HG03025 (cell line): ENCODE measurements at regions not wholly inside any gene's neighbourhood (a gene's known extent, or its start where the extent isn't known, plus 50 kb on each side); places are given as distances from the start of the nearest gene placed in this dataset.

Experiments
- ATAC-seq: cut with Tn5 transposase; IDR thresholded peaks from one replicate; pipeline ENCODE4 v1.9.1; 2021; ENCODE audit warnings: mild to moderate bottlenecking, moderate library complexity; ENCODE audit not compliant: unreplicated experiment, low FRiP score

DNA sequence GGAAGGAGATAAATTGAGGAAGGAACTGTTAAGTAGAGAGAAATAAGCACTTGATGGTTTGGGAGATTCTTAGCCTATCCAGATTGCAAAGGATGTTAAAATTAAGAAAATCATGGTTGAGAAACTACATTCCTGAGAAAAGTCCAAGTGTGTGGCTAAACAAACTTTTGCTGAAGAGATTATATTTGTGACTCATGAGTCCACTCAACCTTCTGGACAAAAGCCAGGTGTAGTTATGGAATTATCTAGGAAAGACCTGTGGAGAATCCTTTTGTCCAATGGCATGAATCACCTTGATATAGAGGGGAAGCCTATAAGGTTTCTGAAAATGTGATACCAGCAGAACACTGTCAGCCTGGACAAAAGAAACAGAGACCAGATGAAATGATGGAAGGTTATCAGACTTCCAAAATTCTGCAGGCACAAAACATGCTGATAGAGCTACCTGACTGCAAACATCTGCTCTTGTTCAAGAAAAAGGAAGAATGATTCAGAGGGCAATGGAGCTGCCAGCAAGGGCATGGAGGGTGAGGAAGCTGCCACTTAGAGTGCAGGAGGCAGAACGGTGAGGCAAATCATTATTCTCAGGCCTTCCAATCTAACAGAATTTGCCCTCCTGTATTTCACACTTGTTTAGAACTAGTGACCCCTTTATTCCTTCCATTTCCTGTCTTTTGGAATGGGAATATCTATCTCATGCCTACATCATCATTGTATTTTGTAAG is 300.6 kb upstream of the PRMT6 start:
- ATAC-seq = no peak

DNA sequence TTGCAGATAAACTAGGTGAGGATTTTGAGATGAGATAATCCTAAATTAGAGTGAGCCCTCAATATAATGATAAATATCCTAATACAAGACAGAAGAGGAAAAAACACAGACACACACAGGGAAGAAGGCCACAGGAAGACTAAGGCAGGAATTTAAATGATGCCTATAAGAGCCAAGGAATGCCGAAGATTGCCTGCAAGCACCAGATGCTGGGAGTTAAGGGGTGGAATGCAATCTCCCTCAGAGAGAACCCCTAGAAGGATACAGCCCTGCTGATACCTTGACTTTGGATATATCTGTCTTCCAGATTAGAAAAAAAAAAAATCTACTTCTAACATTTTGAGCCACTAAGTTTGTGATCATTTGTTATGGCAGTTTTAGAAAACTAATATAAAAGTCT is 299.7 kb upstream of the PRMT6 start:
- no peak for ATAC-seq

DNA sequence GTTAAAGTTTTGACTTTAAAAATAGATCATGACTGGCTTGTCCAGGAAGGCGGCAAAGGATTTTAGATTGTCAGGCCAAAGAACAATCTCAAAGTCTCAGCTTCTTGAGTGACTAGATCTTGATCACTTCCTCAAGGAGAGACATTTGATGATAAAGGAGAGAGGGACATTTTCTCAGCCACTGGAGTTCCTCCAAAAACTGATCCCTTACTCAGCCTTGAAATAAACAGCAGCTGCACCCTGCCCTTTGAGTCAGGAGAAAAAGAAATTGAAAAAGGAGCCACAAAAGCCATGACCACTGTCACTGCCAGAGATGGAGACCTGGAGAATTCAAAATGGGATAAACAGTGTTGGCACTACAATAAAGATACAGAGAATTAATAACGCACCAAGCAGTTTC is 288.4 kb upstream of the PRMT6 start:
- ATAC-seq = no peak

DNA sequence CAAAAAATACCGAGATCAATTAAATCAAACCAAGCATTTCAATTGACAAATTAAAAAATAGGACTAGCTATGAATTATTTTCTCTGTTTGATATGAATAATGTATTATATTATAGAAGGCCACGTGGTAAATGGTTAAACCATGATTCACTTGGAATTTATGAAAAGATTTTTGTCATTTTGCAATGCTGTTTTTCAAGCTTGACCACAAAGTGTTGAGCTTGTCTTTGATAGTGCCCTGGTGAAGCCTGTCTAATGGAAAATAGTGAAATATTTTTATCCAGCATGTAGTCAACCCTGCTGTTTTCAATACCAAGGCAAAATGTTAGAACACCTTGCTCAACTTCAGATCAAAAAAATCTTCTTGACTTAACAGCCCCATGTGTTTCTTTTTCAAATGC is 288.0 kb upstream of the PRMT6 start:
- ATAC-seq = no peak

DNA sequence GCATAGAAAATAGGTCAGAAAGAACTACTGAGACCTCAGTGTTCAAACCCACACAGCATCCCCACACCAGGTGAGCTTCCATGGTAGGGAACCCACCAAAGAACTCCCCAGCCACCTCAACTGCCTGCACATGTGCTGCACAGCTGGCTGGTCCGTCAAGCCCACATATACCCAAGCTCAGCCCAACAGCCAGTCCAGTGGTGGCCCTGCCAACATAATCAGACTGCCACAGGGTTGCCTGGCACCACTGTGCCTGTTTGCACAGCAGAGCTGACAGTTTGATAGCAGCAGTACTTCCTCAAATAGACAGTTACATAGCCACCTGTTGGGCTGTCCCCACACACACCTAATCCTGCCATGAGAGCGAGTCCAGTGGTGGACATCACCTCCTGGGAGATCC is 283.3 kb upstream of the PRMT6 start:
- ATAC-seq = no peak

DNA sequence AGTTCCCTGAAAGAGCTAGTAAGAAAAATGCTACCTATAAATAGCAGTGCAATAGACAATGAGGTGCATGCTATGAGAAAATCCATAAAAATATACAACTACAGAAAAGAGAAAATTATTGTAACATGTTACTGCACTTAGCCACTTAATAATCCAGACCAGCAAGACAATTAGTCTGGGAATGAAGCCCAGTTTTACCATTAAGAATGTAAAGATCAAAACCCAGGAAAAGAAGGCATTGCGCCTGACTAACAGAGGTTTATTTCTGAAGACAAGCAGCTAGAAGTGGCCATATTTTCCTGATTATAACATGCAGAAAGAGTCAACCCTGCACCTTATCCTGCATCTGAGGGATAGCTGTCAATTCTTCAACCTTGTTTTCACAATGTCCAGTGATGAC is 276.4 kb upstream of the PRMT6 start:
- no peak for ATAC-seq

DNA sequence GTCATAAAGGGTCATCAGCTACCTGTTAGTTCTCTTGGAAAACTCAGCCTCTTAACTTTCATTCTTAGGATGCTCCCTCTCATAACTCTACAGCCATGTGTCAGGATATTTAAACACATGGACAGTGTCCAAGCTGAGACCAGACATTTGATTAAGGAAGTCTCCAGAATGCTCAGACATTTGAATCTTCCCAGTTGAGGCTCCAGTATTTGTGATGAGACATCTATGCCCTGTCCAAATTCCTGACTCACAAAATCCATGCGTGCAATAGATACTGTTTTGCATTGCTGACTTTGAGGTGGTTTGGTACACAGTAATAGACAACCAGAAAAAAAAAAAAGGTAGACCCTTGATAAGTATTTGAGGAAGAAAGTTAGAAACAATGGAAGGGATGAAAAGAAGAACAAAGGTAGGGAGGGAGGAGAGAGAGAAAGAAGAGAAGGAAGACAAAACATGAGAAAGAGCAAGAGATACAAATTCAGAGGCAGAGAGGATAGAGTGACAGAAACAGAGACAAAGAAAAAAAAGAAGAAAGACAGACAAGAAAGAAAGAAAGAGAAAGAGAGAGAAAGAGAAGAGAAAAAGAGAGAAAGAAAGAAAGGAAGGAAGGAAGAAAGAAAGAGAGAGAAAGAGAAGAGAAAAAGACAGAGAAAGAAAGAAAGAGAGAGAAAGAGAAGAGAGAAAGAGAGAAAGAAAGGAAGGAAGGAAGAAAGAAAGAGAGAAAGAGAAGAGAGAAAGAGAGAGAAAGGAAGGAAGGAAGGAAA is 275.5 kb upstream of the PRMT6 start:
- no peak for ATAC-seq

DNA sequence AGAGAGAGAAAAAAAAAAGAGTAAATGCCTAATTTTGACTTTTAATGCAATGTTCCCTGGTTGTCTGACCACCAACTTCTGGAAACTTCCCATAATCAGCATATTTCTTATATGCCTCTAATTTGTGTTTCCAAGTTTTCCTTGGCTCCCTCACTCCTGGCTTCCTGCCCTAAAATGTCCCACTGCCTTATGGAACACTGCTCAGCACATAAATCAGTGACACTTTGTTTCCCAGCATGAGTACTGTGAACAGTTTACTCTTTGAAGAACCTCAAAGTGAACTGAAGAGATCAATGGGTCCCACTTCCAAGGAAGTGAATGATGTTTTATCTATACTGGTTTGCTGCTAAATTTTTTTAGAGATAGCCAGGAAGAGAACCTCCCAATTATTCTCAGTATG is 271.3 kb upstream of the PRMT6 start:
- no peak for ATAC-seq

DNA sequence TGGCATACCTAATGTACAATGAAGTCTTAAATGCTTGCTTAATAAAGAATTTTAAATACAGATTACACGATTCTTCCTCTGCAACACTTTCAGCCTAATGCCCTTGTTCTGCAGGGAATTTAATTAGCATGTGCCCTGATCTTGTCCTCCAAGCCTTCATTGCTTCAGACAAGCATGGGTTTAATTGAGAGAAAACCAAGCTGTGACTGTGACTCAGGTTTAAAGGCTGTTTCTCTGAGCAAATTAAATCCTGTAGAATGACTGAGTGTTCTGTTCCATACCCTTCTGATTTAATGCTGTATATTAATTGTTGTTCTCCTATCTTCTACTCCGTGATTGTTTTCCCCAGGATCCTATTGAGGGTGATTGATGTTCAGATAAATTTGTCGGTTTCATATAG is 269.0 kb upstream of the PRMT6 start:
- ATAC-seq = no peak

DNA sequence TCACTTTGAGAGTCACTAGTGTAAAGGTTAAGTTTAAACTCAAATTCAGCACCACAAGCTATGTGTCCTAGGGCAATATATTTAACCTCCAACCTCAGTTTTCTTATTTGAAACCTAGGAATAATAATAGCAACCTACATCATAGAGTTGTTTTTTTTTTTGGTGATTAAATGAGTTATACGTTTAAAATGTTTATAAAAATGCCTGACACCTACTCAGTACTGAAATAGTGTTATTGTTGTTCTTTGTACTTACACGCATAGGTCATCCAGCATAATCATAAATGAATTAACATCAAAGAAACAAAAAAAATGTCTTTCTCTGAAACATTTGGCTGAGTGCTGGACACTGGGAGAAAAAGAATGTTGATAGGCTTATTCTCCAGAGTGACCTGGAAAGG is 266.8 kb upstream of the PRMT6 start:
- no peak for ATAC-seq

DNA sequence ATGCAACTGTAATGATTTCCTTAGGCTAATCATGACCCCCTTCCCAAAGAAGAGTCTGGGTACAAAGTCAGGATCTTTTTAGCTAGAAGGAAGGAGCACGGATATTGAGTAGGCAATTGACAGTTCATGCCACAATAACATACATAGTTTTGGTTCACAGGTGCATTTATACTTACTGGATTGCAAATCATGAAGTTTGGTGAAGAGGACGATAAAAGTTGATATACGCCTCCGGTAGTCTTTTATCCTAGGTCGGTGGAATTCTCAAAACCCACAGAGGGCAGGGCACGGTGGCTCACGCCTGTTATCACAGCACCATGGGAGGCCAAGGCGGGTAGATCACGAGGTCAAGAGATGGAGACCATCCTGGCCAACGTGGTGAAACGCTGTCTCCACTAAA is 265.4 kb upstream of the PRMT6 start:
- ATAC-seq = no peak

DNA sequence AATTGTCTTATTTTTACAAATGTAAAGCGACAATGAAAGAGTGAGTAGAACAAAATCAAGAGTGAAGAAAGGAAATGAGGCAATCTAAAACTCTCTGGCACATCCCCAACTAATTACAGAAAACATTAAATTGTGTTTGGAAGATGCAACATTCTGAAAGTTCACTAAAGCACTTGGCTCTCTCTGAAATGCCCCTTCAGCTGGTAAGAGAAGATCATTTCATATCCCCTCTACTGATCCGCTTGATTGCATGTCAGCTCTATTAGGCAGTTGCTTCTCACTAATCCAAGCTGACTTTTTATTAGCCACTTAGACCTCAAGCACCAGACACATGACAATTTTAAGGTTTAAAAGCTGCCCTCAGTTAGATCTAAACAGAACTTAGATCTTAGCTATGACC is 262.8 kb upstream of the PRMT6 start:
- ATAC-seq = no peak

DNA sequence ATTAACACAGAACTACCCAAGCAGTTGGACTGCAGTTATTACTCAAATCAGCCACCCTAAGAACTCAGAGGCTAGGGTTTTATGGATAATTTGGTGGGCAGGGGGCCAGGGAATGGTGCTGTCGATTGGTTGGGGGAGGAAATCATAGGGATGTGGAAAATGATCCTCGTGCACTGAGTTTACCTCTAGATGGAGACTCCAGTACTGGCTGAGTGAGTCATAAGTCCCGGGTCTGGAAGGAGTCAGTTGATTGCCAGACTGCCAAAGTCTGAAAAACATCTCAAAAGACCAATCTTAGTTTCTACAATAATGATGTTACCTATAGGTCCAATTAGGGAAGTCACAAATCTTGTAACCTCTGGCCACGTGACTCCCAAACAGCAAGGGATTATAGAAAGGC is 257.5 kb upstream of the PRMT6 start:
- ATAC-seq = no peak

DNA sequence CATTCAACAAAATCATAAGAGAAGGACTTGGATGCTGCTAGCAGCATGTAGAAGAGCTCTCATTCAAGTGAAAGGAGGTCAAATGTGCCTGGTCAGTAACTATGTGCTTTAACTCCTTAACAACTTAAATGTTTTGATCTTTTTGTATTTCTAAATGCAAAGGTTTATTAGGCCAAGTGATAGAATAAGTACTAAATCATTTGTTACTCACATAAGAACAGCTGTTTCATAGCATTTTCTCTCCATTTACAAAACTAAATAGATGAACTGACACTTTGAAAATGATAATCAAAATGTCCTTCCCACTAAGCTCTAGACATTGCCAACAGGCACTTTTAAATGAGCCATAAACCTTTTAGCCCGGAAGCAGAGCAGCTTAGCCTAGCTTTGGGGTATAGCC is 254.3 kb upstream of the PRMT6 start:
- ATAC-seq = no peak

DNA sequence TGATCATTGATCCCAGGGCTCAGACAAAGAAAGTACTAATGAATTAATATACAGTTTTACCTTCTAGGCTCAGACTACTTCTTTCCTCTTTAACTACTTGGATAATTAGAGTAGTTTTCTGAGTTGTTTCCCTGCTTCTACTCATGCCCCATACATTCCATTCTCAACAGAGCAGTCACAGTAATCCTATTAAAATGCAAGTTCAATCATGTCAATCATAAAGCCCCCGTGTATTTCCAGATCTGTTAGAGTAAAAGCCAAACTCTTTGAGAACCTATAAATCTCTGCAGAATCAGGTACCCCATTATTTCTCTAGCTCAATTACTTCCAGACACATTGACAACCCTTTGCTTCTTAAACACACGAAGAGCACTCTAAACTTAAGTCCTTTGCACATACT is 242.1 kb upstream of the PRMT6 start:
- ATAC-seq = no peak

DNA sequence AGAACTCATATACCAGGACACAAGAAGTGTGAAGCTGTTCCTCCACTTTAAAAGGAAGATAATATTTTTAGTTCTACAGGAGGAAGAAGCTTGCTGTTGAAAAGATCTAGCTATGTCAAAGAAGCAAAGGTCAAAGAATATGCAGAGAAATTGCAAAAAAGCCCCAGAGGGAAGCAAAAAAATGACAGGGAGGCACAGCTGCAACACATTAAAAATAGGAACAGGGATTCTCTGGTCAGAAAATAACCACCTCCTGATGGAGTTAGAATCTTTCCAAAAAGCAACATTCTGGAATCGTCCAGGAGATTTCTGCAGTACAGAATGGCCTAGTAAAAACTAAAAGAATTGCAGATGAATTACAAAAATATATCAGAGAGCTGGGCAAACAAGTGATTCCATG is 238.9 kb upstream of the PRMT6 start:
- no peak for ATAC-seq

DNA sequence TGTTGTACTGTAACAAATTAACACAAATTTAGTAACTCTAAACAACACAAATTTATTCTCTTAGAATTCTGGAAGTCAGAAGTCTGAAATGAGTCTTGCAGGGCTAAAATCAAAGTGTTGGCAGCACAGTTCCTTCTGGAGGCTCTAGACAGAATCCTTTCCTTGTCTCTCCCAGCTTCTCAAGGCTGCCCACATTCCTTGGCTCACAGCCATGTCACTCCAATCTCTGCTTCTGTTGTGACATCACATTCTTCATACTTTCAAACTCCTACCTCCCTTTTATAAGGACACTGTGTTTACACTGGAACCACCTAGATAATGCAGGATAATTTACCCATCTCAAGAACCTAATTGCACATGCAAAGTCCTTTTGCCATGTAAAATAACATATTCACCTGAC is 225.0 kb upstream of the PRMT6 start:
- ATAC-seq = no peak

DNA sequence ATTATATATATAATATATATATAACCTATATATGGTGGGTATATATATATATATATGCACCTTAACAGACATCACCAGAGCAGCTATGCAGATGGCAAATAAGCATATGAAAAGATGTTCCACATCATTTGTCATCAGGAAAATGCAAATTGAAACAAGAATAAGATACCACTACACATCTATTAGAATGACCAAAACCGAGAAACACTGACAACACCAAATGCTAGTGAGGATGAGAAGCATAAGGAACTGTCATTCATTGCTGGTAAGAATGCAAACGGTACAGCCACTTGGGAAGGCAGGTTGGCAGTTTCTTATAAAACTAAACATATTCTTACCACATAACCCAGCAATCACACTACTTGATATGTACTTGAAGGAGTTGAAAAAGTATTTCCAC is 219.8 kb upstream of the PRMT6 start:
- peak; percentile 67 for ATAC-seq

DNA sequence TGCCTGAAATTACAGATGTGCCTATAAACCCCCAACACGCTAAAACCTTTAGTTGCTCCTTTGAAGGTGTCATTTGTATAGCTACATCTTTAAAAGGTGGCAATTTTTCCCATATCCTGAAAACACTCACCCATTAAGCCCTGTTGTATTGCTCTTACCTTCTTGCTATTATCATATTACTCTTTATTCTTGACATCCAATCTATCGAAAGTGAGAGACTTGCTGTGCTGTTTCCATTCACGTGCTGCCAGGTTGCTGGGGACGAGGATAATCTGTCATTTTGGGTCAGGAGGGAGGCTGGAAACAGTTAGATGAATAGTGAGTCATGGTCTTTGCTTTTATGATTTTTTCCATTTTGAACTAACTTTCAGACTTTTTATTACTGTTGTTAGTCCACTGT is 213.0 kb upstream of the PRMT6 start:
- no peak for ATAC-seq

DNA sequence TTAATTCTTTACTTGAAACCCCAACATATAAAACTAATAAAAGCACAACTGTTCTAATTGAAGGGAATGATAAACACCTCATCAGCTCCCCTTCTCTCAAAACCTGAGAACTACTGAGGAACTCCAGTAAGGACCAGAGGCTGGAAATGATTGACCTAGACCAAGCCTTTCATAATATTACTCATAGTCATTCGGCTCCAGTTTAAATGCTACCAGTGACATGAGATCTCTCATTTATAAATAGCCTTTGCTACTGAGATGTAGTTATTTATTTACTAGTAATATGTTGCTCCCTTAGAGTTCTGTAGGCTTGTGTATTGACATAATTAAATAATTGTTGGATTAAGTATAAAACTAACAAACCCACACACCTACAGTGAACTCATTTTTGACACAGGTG is 209.8 kb upstream of the PRMT6 start:
- ATAC-seq = no peak

DNA sequence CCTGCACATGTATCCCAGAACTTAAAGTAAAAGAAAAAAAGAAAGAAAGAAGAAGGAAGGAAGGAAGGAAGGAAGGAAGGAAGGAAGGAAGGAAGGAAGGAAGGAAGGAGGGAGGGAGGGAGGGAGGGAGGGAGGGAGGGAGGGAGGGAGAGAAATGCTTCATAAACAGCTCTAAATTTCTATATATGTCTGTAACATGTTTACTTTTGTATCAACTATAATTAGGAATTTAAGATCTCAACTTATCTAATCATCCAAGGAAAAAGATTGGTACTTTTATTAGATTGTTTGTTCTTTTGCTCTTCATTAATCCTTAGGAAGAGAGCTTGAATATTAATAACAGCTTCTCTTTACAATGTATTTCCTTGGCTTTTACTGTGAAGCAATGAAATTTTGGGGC is 195.4 kb upstream of the PRMT6 start:
- no peak for ATAC-seq

DNA sequence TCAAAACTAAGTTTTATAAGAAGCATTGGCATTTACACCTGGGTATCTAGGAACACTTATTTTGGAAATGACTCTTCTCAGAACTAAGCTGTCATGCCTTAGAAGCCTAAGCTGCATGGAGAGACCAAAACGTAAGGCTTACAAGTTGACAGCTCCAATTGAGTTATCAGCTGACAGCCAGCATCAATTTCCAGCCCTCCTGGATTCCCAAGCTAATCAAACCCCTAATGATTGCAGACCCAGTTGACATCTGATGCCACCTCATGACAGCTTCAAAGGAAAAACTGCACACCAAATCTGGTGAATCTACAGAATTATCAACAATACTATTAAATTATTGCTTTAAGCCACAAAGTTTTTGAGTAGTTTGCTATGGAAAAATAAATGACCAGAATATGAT is 187.6 kb upstream of the PRMT6 start:
- ATAC-seq = no peak
